HFF-Myc (cell line): ENCODE measurements at regions not wholly inside any gene's neighbourhood (a gene's known extent, or its start where the extent isn't known, plus 50 kb on each side); places are given as distances from the start of the nearest gene placed in this dataset.
"Not testable (repeated sequence)": the region's sequence is repeated elsewhere in the genome, so short reads cannot be mapped to it uniquely, and the experiment has no call there.

ENCODE experiments used
- DNase-seq: peaks from one replicate; pipeline ENCODE4 v3.0.0-alpha.2; 2011; ENCODE audit warnings: low read depth; ENCODE audit errors: extremely low read depth
- H3K4me3 ChIP-seq: replicated peaks from 2 replicates; pipeline ENCODE4 v1.5.1; 2011; ENCODE audit warnings: low read depth, mild to moderate bottlenecking, control low read depth, low read length
- CTCF ChIP-seq: IDR thresholded peaks from 2 replicates; pipeline ENCODE4 v1.5.1; 2012; ENCODE audit warnings: mild to moderate bottlenecking, low read depth, low read length, control low read depth; ENCODE audit errors: missing control alignments

DNA sequence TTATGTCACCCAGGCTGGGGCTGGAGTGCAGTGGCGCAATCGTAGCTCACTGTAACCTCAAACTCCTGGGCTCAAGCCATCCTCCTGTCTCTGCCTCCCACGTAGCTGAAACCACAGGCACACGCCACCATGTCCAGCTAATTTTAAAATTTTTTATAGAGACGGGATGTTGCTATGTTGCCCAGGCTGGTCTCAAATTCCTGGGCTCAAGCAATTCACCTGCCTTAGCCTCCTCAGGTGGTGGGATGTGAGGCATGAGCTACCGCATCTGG, 123.2 kb upstream of the PARD3 start:
- no peak for TF ChIP-seq CTCF
- no peak for DNase-seq
- H3K4me3 ChIP-seq = no peak overlapping the region

- TF ChIP-seq CTCF = peak; percentile 24
- DNase-seq, H3K4me3 ChIP-seq: not testable (repeated sequence)
Observed at GRCh38 chr10:34937643-34938398, 122.7 kb upstream of the PARD3 start.

GRCh38 chr10:34936061-34936460, 121.0 kb upstream of the PARD3 start:
- no peak overlapping the region for H3K4me3 ChIP-seq
- TF ChIP-seq CTCF = no peak

GRCh38 chr10:34933676-34934075, 118.6 kb upstream of the PARD3 start:
- DNase-seq = no peak
- H3K4me3 ChIP-seq = no peak overlapping the region
- TF ChIP-seq CTCF = no peak

More at GRCh38 chr10:34936061-34936460, 121.0 kb upstream of the PARD3 start:
- DNase-seq = no peak

DNA sequence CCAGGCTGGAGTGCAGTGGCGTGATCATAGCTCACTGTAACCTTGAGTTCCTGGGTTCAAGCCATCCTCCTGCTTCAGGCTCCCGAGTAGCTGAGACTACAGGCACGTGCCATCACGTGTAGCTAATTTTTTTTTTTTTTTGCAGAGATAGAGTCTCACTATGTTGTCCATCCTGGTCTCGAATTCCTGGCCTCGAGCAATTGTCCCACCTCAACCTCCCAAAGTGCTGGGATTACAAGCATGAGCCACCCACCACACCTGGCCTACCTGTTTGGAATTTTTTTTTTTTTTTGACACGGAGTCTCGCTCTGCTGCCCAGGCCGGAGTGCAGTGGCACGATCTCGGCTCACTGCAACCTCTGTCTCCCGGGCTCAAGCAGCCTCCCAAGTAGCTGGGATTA, 117.1 kb upstream of the PARD3 start:
- no peak for TF ChIP-seq CTCF
- DNase-seq = no peak
- H3K4me3 ChIP-seq = no peak overlapping the region

DNA sequence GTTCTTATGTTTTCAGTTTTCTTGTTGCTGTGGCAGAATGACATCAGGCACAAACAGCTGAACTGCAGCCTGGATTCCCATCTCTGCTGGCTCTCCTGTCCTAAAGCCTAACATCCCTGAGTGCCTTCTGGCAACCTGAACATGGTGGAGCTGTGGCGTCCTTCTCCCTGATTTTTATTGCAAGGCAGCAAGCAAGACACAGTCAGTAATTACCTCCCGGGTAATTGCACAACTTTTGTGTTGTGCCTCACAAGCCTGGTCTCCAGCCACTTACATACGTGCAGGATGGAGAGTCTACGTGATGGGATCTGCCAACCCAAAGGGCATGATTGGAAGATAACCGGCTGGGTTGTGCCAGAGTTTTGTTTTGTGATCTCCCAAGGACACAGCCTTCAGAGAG, 116.1 kb upstream of the PARD3 start:
- no peak for DNase-seq
- no peak for TF ChIP-seq CTCF
- no peak overlapping the region for H3K4me3 ChIP-seq

DNA sequence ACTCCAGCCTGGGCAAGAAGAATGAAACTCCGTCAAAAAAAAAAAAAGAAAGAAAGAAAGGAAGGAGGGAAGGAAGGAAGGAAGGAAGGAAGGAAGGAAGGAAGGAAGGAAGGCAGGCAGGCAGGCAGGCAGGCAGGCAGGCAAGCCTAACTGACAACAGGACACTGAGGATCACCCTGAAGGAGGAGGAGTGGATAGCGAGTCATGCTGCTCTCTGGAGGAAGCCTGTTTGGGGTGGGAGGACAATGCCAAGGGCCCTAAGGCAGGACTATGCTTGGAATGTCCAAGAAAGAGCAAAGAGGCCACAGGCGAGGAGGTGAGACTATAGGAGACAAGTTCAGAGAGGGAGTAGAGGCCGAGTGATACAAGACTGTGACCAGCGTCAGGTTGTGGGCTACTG, 107.0 kb upstream of the PARD3 start:
- TF ChIP-seq CTCF = no peak
- H3K4me3 ChIP-seq = no peak overlapping the region
- DNase-seq = no peak
